ENCODE measurements at regions not wholly inside any gene's neighbourhood (a gene's known extent, or its start where the extent isn't known, plus 50 kb on each side); places are given as distances from the start of the nearest gene placed in this dataset.

DNA sequence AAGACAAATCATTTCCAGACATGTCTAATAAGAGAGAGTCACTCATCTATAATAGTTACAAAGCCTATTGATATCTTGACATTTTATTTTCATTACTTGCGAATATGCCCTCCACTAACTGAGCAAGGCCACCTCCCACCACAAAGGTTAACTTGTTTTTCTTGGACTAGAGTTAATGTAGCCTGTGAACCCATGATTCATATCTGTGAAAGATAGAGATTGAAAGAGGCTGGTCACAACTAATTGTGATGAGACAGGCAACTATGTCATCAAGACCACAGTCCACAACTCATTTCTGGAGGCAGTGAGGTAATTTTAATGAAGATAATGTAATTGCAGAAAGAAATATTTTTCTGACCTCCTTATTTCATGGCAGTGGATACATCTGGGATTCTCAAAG lies 491.8 kb upstream of the TPK1 start:
- Histone ChIP-seq H3K4me1 (ENCODE audit: control insufficient read depth, extremely low read depth, insufficient read depth, low read length) (no peaks in the 10 kb centered on the region), H3K27ac (ENCODE audit: insufficient read depth, low read depth, low read length) (no peak overlapping the region), H3K4me3 (replicated peaks in 1 of 3; ENCODE audit: insufficient read depth in 1 of 3, low read depth in 1 of 3, low read length in 3 of 3) (no peak overlapping the region), H3K27me3 (ENCODE audit: control insufficient read depth in 2 of 2, insufficient read depth in 2 of 2, low read length in 2 of 2) (no peaks in the 10 kb centered on the region), H3K9me3 (replicated peaks; ENCODE audit: control insufficient read depth, insufficient read depth, low read length) (peaks cover 3% of the 10 kb centered on the region), H4K20me1 (replicated peaks; ENCODE audit: control insufficient read depth, extremely low read depth, insufficient read depth, low read length) (no peaks in the 10 kb centered on the region), H2AFZ (ENCODE audit: low read depth, low read length) (no peak overlapping the region), H3K9me1 (replicated peaks; ENCODE audit: control insufficient read depth, extremely low read depth, insufficient read depth, low read length) (no peaks in the 10 kb centered on the region), H3K4me2 (ENCODE audit: insufficient read depth, low read length) (no peak overlapping the region), H3K36me3 (ENCODE audit: control insufficient read depth in 2 of 2, extremely low read depth in 1 of 2, insufficient read depth in 2 of 2, low read length in 2 of 2) (no peaks in the 10 kb centered on the region), H3K9ac (replicated peaks; ENCODE audit: extremely low read depth, insufficient read depth, low read length) (no peak overlapping the region), H3K79me2 (ENCODE audit: control insufficient read depth, insufficient read depth, low read length) (no peaks in the 10 kb centered on the region)
- CTCF ChIA-PET, result no interaction called here
- TF ChIP-seq POLR2A (IDR thresholded peaks at IDR 0.05; ENCODE audit: low read depth, low read length) (no peak), GATA2 (IDR thresholded peaks at IDR 0.05; ENCODE audit: insufficient read depth, insufficient read length, low read depth, low read length) (no peak), FOS (IDR thresholded peaks at IDR 0.05; ENCODE audit: borderline replicate concordance, insufficient read depth, low read length) (no peak), POLR2AphosphoS5 (IDR thresholded peaks at IDR 0.05; ENCODE audit: insufficient read depth, low read depth, low read length) (no peak), CTCF (IDR thresholded peaks at IDR 0.05; ENCODE audit: extremely low read depth in 1 of 2, insufficient read depth in 1 of 2, low read depth in 1 of 2, low read length in 2 of 2) (no peak), MAX (IDR thresholded peaks at IDR 0.05; ENCODE audit: insufficient read depth, insufficient read length) (no peak), MYC (IDR thresholded peaks at IDR 0.05; ENCODE audit: low read depth, low read length) (no peak), EZH2 (IDR thresholded peaks at IDR 0.05; ENCODE audit: borderline replicate concordance, low read depth, low read length, severe bottlenecking) (no peak), JUN (IDR thresholded peaks at IDR 0.05; ENCODE audit: borderline replicate concordance, insufficient read depth, insufficient read length, low read depth) (no peak)
- POLR2A ChIA-PET, result no interaction called here
- DNase-seq (ENCODE audit: low read depth, low spot score) (no peak), FAIRE-seq (no peak)
- dilution Hi-C loops (cut with MboI; ENCODE audit: extremely low pct_ligation_motif_present, low sequenced_read_pairs), result no loop called here
- intact Hi-C loops (cut with micrococcal nuclease), result no loop called here
- BruUV-seq (replicated peaks), result no TSS peak

All from endothelial cell of umbilical vein (primary cell).